ENCODE measurements at regions not wholly inside any gene's neighbourhood (a gene's known extent, or its start where the extent isn't known, plus 50 kb on each side); places are given as distances from the start of the nearest gene placed in this dataset.

GRCh38 chr4:35884714-35885480 is 359.4 kb downstream of the ARAP2 start:
- H3K9me3 ChIP-seq = no peaks in the 10 kb centered on the region
- TF ChIP-seq, protein P1, sequence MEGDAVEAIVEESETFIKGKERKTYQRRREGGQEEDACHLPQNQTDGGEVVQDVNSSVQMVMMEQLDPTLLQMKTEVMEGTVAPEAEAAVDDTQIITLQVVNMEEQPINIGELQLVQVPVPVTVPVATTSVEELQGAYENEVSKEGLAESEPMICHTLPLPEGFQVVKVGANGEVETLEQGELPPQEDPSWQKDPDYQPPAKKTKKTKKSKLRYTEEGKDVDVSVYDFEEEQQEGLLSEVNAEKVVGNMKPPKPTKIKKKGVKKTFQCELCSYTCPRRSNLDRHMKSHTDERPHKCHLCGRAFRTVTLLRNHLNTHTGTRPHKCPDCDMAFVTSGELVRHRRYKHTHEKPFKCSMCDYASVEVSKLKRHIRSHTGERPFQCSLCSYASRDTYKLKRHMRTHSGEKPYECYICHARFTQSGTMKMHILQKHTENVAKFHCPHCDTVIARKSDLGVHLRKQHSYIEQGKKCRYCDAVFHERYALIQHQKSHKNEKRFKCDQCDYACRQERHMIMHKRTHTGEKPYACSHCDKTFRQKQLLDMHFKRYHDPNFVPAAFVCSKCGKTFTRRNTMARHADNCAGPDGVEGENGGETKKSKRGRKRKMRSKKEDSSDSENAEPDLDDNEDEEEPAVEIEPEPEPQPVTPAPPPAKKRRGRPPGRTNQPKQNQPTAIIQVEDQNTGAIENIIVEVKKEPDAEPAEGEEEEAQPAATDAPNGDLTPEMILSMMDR (IDR thresholded peaks at IDR 0.05 in 4 of 5, conservative IDR thresholded peaks at IDR 0.05 in 1 of 5) = no peak
- no peak for TF ChIP-seq POLR2A (IDR thresholded peaks at IDR 0.05)
- no peak for DNase-seq
- H3K36me3 ChIP-seq = no peaks in the 10 kb centered on the region
- no peaks in the 10 kb centered on the region for H3K27me3 ChIP-seq
- no peaks in the 10 kb centered on the region for H3K4me1 ChIP-seq
- ATAC-seq = no peak
- H3K4me3 ChIP-seq = no peak overlapping the region
- H3K27ac ChIP-seq = no peak overlapping the region
- intact Hi-C loops (cut with DNase I; ENCODE audit: low total_unique reads) (no loop called here), in situ Hi-C loops (cut with MboI; ENCODE audit: low sequenced_read_pairs in 4 of 4) (loop anchor here in 1 of 4 donors (25.0 kb wide), 1 partner anchor 98 kb away; no protein-coding TSS in a partner anchor)

GRCh38 chr4:35897808-35898207 is 346.5 kb downstream of the ARAP2 start:
- in situ Hi-C loops (cut with MboI; ENCODE audit: low sequenced_read_pairs in 4 of 4) (loop anchor here in 1 of 4 donors (25.0 kb wide), 1 partner anchor 111 kb away; no protein-coding TSS in a partner anchor), intact Hi-C loops (cut with DNase I; ENCODE audit: low total_unique reads) (no loop called here)
- Histone ChIP-seq H3K27me3 (no peaks in the 10 kb centered on the region), H3K9me3 (no peaks in the 10 kb centered on the region), H3K4me3 (no peak overlapping the region), H3K4me1 (no peaks in the 10 kb centered on the region), H3K27ac (no peak overlapping the region), H3K36me3 (no peaks in the 10 kb centered on the region)
- DNase-seq (no peak), ATAC-seq (no peak)
- TF ChIP-seq, protein P1 (IDR thresholded peaks at IDR 0.05 in 4 of 5, conservative IDR thresholded peaks at IDR 0.05 in 1 of 5) = no peak
- no peak for TF ChIP-seq POLR2A (IDR thresholded peaks at IDR 0.05)

DNA sequence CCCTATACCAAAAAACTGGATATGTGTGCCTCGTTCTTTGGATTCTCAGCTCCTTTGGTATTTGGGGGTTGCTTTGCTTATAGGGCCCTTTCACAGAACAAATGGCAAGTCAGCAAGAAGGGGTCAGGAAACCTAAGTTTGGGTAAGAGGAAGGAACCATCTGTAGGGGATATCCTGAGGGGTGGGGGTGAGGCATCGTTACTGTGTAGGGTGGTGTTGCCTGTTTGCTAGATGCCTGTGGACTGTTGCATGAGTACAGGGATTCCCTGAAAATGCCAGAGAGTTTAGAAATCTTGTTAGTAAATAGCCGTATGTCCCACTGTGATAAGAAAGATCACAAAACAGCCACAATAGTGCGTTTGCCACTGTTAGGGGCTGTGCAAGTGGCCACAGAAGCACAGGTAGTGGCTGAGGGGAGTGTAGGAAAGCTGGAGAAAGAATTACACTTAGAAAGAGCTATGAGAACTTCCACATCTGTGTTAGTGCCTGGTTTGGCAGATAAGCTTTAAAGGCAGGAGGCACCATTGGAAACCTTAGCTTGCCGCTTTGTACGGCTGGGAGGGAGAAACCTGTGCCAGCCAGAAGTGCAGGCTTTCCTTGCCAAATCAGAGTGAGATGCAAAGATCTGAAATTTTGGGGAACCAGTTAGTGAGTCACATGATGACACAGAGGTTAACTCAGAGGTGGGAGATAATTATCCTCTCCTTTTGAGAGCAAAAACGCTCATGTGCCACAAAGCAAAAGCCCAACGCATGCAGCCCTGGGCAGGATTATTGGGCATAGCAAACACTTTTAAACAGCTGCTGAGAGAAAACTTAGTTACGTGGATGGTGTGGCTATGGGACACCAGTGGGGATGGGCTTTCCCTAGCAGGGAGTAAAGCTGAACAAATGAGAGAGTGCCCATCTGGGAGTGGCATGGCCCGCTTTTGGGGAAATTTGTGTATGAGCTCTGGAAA is 343.7 kb downstream of the ARAP2 start:
- no peaks in the 10 kb centered on the region for H3K9me3 ChIP-seq
- intact Hi-C loops (cut with DNase I; ENCODE audit: low total_unique reads) (no loop called here), in situ Hi-C loops (cut with MboI; ENCODE audit: low sequenced_read_pairs in 4 of 4) (no loop called here)
- no peak for TF ChIP-seq POLR2A (IDR thresholded peaks at IDR 0.05)
- no peaks in the 10 kb centered on the region for H3K27me3 ChIP-seq
- DNase-seq = no peak
- no peaks in the 10 kb centered on the region for H3K36me3 ChIP-seq
- no peak for ATAC-seq
- no peaks in the 10 kb centered on the region for H3K4me1 ChIP-seq
- no peak overlapping the region for H3K4me3 ChIP-seq
- no peak overlapping the region for H3K27ac ChIP-seq

- Histone ChIP-seq H3K36me3 (no peaks in the 10 kb centered on the region), H3K4me3 (no peak overlapping the region), H3K4me1 (no peaks in the 10 kb centered on the region), H3K27ac (no peak overlapping the region), H3K9me3 (no peaks in the 10 kb centered on the region), H3K27me3 (no peaks in the 10 kb centered on the region)
- DNase-seq (no peak), ATAC-seq (no peak)
- in situ Hi-C loops (cut with MboI; ENCODE audit: low sequenced_read_pairs in 4 of 4) (no loop called here), intact Hi-C loops (cut with DNase I; ENCODE audit: low total_unique reads) (no loop called here)
- TF ChIP-seq POLR2A (IDR thresholded peaks at IDR 0.05) = no peak
- TF ChIP-seq, protein P1 (IDR thresholded peaks at IDR 0.05 in 4 of 5, conservative IDR thresholded peaks at IDR 0.05 in 1 of 5) = no peak
These were observed 332.1 kb downstream of the ARAP2 start for GRCh38 chr4:35912174-35912573.

GRCh38 chr4:35918491-35918977 is 325.8 kb downstream of the ARAP2 start:
- TF ChIP-seq, protein P1 (IDR thresholded peaks at IDR 0.05 in 4 of 5, conservative IDR thresholded peaks at IDR 0.05 in 1 of 5) = no peak
- TF ChIP-seq POLR2A (IDR thresholded peaks at IDR 0.05) = no peak
- H3K4me3 ChIP-seq = no peak overlapping the region
- no peaks in the 10 kb centered on the region for H3K36me3 ChIP-seq
- DNase-seq (no peak), ATAC-seq (no peak)
- no peaks in the 10 kb centered on the region for H3K4me1 ChIP-seq
- no peaks in the 10 kb centered on the region for H3K9me3 ChIP-seq
- no peak overlapping the region for H3K27ac ChIP-seq
- intact Hi-C loops (cut with DNase I; ENCODE audit: low total_unique reads) = no loop called here
- in situ Hi-C loops (cut with MboI; ENCODE audit: low sequenced_read_pairs in 4 of 4) = no loop called here
- no peaks in the 10 kb centered on the region for H3K27me3 ChIP-seq
